Middle frontal gyrus (tissue), 1 donor: ENCODE measurements at regions not wholly inside any gene's neighbourhood (a gene's known extent, or its start where the extent isn't known, plus 50 kb on each side); places are given as distances from the start of the nearest gene placed in this dataset.
A peak's percentile ranks its signal among the peaks of the same experiment; 100 is the strongest.
"Not testable (repeated sequence)": the region's sequence is repeated elsewhere in the genome, so short reads cannot be mapped to it uniquely, and the experiment has no call there.

Source experiments
- DNase-seq: peaks from one replicate; pipeline ENCODE4 v3.0.0-alpha.2; 2015; ENCODE audit warnings: low spot score; ENCODE audit errors: extremely low spot score

- peak; percentile 75 for DNase-seq
These were observed 287.2 kb upstream of the MKLN1 start for GRCh38 chr7:131040467-131040932.

GRCh38 chr7:131041012-131041695, 286.5 kb upstream of the MKLN1 start:
- not testable (repeated sequence) for DNase-seq

- DNase-seq = no peak
These were observed 285.2 kb upstream of the MKLN1 start for GRCh38 chr7:131042269-131043160.

GRCh38 chr7:131045526-131045925, 282.1 kb upstream of the MKLN1 start:
- DNase-seq = no peak

- no peak for DNase-seq
These were observed 281.4 kb upstream of the MKLN1 start for GRCh38 chr7:131046246-131046645.

GRCh38 chr7:131047651-131048304, 279.9 kb upstream of the MKLN1 start:
- DNase-seq = no peak

GRCh38 chr7:131051304-131051703, 276.4 kb upstream of the MKLN1 start:
- DNase-seq = no peak

GRCh38 chr7:131052285-131052904, 275.3 kb upstream of the MKLN1 start:
- DNase-seq = no peak

- no peak for DNase-seq
These were observed 271.7 kb upstream of the MKLN1 start for GRCh38 chr7:131056007-131056406.

- DNase-seq = no peak
These were observed 270.5 kb upstream of the MKLN1 start for GRCh38 chr7:131057015-131057793.

- no peak for DNase-seq
These were observed 269.9 kb upstream of the MKLN1 start for GRCh38 chr7:131057794-131058070.

GRCh38 chr7:131058561-131059288, 269.0 kb upstream of the MKLN1 start:
- not testable (repeated sequence) for DNase-seq

GRCh38 chr7:131059401-131059800, 268.3 kb upstream of the MKLN1 start:
- not testable (repeated sequence) for DNase-seq

- DNase-seq = no peak
These were observed 266.5 kb upstream of the MKLN1 start for GRCh38 chr7:131061158-131061557.

- DNase-seq = no peak
These were observed 265.9 kb upstream of the MKLN1 start for GRCh38 chr7:131061818-131062217.

GRCh38 chr7:131066635-131067034, 261.0 kb upstream of the MKLN1 start:
- no peak for DNase-seq

GRCh38 chr7:131067220-131067619, 260.5 kb upstream of the MKLN1 start:
- DNase-seq = no peak

GRCh38 chr7:131068604-131069021, 259.1 kb upstream of the MKLN1 start:
- DNase-seq = no peak

GRCh38 chr7:131071786-131072504, 255.7 kb upstream of the MKLN1 start:
- no peak for DNase-seq
